Spinal cord (tissue), 9 donors: ENCODE measurements at regions not wholly inside any gene's neighbourhood (a gene's known extent, or its start where the extent isn't known, plus 50 kb on each side); places are given as distances from the start of the nearest gene placed in this dataset.
A peak's percentile ranks its signal among the peaks of the same experiment; 100 is the strongest.

ENCODE experiments used
- DNase-seq, 6 donors: peaks; one replicate each; pipeline versions ENCODE4 v3.0.0 to v3.0.0-alpha.2; 2013 to 2015; ENCODE audit warnings: low spot score in 6 of 6, low read depth in 4 of 6
- H3K27ac ChIP-seq: one replicate; pipeline ENCODE4 v1.5.1; 2013; ENCODE audit warnings: low read depth, low read length, control low read depth
- H3K27me3 ChIP-seq: one replicate; pipeline ENCODE4 v1.6.1; 2013; ENCODE audit warnings: low read length; ENCODE audit not compliant: control insufficient read depth, insufficient read depth
- H3K36me3 ChIP-seq: one replicate; pipeline ENCODE4 v1.6.1; 2013; ENCODE audit warnings: low read length; ENCODE audit not compliant: control insufficient read depth, insufficient read depth
- H3K4me1 ChIP-seq: one replicate; pipeline ENCODE4 v1.6.1; 2013; ENCODE audit warnings: low read length; ENCODE audit not compliant: control insufficient read depth, insufficient read depth
- H3K4me3 ChIP-seq: one replicate; pipeline ENCODE4 v1.5.1; 2013; ENCODE audit warnings: low read depth, low read length, control low read depth
- H3K9me3 ChIP-seq: one replicate; pipeline ENCODE4 v1.6.1; 2013; ENCODE audit warnings: low read length; ENCODE audit not compliant: control insufficient read depth, insufficient read depth
- WGBS: methylation state at CpG from one replicate; pipeline ENCODE4 v1.1.5; 2013; ENCODE audit warnings: missing lambda C conversion rate; ENCODE audit not compliant: insufficient coverage; 5-methylcytosine and 5-hydroxymethylcytosine counted together
- donor health status: healthy.

DNA sequence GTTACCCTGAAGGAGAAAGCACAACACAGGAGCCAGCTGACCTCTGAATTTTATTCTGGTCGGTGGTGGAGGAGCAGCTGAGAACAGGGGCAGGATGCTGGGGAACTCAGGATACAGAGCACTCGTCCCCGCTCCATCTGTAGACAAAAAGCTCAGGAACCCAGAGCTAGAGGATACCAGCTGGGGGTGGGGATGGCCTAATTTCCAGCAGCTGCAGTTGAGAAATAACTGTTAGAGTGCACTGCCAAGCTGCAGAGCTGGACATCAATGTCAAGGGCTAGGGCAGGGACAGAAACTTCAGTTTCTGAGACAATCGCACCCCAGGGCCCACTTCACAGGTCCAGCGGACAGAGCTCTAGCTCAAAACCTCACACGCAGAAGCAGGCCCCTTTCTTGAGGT, 122.1 kb upstream of the GUCY1A1 start:
- H3K27me3 ChIP-seq, result no peaks in the 10 kb centered on the region
- H3K36me3 ChIP-seq, result no peaks in the 10 kb centered on the region
- no peak for DNase-seq
- no peaks in the 10 kb centered on the region for H3K9me3 ChIP-seq
- 91% methylated on average over 5 of the region's 6 CpGs for WGBS
- no peak overlapping the region for H3K4me3 ChIP-seq
- H3K27ac ChIP-seq, result no peak overlapping the region
- H3K4me1 ChIP-seq, result no peaks in the 10 kb centered on the region

DNA sequence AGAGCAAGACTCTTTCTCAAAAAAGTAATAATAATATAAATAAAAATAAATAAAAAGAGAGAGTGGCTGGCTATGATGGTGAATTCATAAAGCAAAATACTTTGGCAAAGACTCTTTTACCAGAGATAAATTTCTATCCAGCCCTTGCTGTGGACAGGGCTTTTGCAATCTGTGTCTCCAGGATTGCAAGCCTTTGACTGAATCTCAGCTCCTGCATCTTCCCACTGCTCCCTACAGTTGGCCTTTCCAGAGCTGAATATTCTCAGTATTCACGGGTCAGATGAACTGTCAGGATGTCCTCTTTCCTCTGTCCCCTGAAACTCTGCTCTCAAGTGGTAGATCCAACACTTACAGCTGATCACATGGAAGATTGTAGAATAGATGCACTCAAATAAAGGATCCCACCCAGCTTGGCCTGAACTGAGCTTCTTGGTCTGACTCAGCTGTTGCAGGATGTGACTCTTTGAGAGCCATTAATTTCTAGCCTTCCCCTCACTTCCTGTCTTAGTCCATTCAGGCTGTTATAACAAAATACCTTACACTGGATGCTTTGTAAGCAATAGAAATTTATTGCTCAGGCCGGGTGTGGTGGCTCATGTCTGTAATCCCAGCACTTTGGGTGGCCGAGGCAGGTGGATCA, 123.4 kb upstream of the GUCY1A1 start:
- Histone ChIP-seq H3K4me1 (no peaks in the 10 kb centered on the region), H3K4me3 (no peak overlapping the region), H3K9me3 (no peaks in the 10 kb centered on the region), H3K27me3 (no peaks in the 10 kb centered on the region), H3K36me3 (no peaks in the 10 kb centered on the region), H3K27ac (no peak overlapping the region)
- 86% methylated on average over 2 of the region's 3 CpGs for WGBS
- no peak for DNase-seq

DNA sequence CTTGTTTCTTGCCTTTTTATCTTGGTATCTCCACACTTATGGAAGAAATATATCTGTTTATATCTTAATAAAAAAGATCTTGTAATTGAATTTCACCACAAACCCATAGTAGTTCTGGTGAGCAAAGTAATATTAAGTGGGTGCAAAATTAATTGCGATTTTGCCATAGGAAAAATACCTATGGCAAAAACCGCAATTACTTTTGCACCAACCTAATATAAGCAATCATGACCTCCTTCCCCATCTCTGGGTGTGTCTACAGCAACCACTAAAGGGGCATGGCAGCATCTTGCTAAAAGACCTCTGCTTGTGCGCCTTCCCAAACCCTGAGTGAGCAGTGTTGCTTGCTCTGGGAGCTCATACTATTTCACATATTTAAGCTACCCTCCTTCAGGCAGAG, 124.2 kb upstream of the GUCY1A1 start:
- no peaks in the 10 kb centered on the region for H3K27me3 ChIP-seq
- H3K9me3 ChIP-seq, result no peaks in the 10 kb centered on the region
- H3K4me1 ChIP-seq, result no peaks in the 10 kb centered on the region
- no peak overlapping the region for H3K4me3 ChIP-seq
- no peak overlapping the region for H3K27ac ChIP-seq
- H3K36me3 ChIP-seq, result no peaks in the 10 kb centered on the region
- WGBS, result 100% methylated on average over 1 of the region's 3 CpGs
- DNase-seq, result no peak

DNA sequence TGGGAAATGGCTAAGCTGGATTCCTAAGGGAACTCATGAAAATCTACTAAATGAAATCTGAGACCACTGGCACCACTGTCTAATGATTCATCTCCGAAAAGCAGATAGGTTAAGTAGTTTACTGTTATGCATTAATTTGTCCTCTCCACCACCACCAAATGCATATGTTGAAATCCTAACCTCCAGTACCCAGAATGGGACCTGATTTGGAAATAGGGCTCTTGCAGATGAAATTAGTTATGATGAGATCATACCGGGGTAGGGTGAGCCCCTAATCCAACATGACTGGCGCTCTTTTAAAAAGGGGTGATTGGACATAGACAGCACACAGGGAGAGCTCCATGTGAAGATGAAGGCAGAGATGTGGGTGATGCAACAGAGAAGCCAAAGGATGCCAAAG, 124.9 kb upstream of the GUCY1A1 start:
- no peaks in the 10 kb centered on the region for H3K9me3 ChIP-seq
- no peaks in the 10 kb centered on the region for H3K4me1 ChIP-seq
- DNase-seq, result no peak
- 100% methylated on average over 2 of the region's 3 CpGs for WGBS
- H3K4me3 ChIP-seq, result no peak overlapping the region
- H3K36me3 ChIP-seq, result no peaks in the 10 kb centered on the region
- no peak overlapping the region for H3K27ac ChIP-seq
- no peaks in the 10 kb centered on the region for H3K27me3 ChIP-seq

DNA sequence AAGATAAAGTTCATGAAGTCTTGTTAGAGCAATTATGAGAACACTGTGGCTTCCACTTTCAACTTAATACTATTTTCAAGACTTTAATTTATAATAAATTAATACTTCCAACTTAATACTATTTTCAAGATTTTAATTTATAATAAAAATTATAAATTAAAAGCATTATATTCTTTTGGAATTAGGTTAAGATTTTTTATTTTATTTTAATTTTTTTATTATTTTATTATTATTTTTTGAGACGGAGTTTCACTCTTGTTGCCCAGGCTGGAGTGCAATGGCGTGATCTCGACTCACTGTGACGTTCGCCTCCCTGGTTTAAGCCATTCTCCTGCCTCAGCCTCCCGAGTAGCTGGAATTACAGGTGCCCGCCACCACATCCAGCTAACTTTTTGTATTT, 126.0 kb upstream of the GUCY1A1 start:
- Histone ChIP-seq H3K4me3 (no peak overlapping the region), H3K9me3 (no peaks in the 10 kb centered on the region), H3K4me1 (no peaks in the 10 kb centered on the region), H3K27me3 (no peaks in the 10 kb centered on the region), H3K27ac (no peak overlapping the region), H3K36me3 (no peaks in the 10 kb centered on the region)
- WGBS, result 97% methylated on average over 5 of the region's 7 CpGs
- DNase-seq, result no peak

DNA sequence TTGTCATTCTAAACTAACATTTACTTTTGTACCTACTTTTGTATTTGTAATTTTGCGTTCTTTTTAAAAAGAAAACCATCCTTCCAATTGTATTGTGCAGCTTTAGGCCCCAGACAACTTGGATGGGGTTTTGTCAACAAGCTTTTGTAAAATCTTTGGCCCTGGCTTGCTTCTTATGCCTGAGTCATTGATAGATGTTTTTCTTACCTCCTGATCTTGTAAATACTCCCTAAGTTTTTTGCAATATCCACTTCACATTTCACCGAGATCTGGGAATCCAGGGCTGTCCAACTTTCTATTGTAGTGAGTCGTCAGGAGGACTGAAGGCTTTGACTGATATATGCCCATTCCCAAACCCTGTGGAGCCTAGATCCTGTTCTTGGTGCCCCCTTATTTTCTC, 126.9 kb upstream of the GUCY1A1 start:
- Histone ChIP-seq H3K36me3 (no peaks in the 10 kb centered on the region), H3K4me1 (no peaks in the 10 kb centered on the region), H3K27me3 (no peaks in the 10 kb centered on the region), H3K27ac (no peak overlapping the region), H3K9me3 (no peaks in the 10 kb centered on the region), H3K4me3 (no peak overlapping the region)
- WGBS, result 100% methylated on average over 1 of the region's 3 CpGs
- DNase-seq, result no peak

DNA sequence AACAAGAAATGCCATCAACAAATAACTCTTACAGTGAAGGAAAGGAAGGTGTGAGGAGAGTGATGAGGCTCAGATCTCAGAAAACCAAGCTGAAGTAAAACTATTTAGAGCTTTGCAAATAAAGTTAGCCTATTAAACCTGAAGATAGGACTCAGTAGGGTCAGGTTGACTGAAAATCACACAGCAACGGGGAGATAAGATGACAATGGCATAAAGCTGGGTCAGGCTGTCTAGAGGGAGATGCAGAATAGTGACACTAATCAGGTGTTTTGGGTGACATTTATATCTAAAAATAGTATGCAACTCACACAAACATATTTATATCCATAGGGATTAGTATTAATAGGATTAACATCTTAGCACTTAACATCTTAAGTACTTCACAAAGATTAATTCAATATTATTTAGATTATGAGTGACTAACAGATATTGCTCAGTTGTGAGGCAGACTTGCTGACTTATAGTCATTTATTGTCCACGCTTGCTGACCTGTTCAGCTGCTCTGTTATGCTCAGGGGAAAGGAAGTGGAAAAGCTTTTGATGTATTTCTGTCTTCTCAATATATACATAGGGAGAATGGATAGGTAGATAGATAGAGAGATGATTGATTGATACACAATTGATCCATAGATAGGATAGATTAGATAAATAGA, 130.7 kb upstream of the GUCY1A1 start:
- H3K27ac ChIP-seq, result no peak overlapping the region
- H3K27me3 ChIP-seq, result no peaks in the 10 kb centered on the region
- H3K36me3 ChIP-seq, result no peaks in the 10 kb centered on the region
- H3K4me1 ChIP-seq, result no peaks in the 10 kb centered on the region
- no peak for DNase-seq
- no CpG with 5 or more reads among the region's 2 CpGs for WGBS
- H3K4me3 ChIP-seq, result no peak overlapping the region
- H3K9me3 ChIP-seq, result no peaks in the 10 kb centered on the region

DNA sequence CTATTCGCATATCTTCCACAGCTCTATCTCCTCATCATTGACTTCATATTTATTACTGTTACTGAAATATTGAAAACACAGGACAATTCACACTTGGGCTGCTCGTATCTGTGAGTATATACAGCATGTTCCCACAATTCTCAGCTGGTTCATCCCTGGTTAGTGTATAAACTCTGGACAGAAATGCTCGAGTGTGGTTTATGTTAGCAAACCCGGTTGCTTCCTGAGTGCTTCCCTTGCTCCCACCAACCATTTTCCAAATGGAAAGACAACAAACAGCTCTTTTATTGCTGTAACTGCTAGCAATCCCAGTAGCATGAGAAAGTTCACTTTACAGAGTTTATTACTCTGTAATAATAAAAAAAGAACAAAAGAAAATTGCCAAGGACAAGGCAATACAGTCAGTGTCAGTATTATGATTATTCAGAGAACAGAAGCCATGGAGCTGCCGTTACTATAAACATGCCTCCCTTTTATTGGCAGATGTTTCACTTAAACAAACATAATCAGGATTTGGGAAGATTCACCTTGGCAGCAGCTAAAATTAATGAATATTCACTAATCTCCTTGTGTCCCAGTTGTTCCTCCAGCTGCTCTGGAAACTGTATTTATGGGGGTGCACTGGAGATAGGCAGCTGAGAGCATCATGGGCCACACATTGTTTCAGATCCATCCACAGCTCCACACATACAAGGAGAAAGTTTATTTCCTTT, 134.1 kb upstream of the GUCY1A1 start:
- WGBS, result no CpG with 5 or more reads among the region's 5 CpGs
- Histone ChIP-seq H3K4me3 (no peak overlapping the region), H3K36me3 (no peaks in the 10 kb centered on the region), H3K4me1 (no peaks in the 10 kb centered on the region), H3K27ac (no peak overlapping the region), H3K27me3 (no peaks in the 10 kb centered on the region), H3K9me3 (no peaks in the 10 kb centered on the region)
- DNase-seq, result peak in 1 of 6 donors; percentile 28

DNA sequence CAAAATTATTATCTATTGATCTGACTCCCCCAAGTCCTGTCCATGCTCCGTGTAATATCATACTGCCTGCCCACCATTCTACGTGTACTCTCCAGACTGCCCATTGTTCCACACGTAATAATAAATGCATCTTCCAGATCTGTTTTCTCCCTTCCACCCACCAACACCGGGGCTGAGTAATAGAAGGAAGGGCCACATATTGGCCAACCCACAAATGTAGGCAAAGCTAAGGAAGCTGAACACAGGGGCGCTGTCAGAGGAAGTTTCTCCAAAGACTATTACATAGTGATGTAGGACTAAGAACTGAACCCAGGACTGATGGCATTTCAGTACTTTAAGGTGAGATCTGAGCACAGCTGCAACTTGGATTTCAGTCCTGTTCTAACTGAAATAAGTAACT, 135.8 kb upstream of the GUCY1A1 start:
- Histone ChIP-seq H3K27ac (no peak overlapping the region), H3K36me3 (no peaks in the 10 kb centered on the region), H3K9me3 (no peaks in the 10 kb centered on the region), H3K4me1 (no peaks in the 10 kb centered on the region), H3K4me3 (no peak overlapping the region), H3K27me3 (no peaks in the 10 kb centered on the region)
- WGBS, result 88% methylated on average over 3 of the region's 5 CpGs
- DNase-seq, result no peak

DNA sequence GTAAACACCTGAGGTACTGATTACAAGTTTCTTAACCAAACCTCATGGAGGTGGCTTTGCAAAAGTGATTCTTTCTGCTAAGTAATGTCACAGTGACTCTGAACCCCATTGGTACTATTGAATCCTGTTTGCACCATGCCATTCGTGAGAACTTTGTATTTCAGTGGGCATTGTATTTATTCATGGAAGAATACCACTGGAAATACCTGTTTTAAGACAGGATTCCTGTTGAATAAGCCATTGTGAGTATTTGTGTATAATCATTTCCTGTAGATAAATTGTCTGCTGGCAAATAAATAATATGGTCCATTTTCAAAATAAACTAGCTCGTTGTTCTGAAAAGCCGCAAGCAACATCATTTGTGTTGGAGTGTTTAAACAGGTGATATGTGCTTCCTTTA, 136.4 kb upstream of the GUCY1A1 start:
- Histone ChIP-seq H3K36me3 (no peaks in the 10 kb centered on the region), H3K4me3 (no peak overlapping the region), H3K4me1 (no peaks in the 10 kb centered on the region), H3K27me3 (no peaks in the 10 kb centered on the region), H3K9me3 (no peaks in the 10 kb centered on the region), H3K27ac (no peak overlapping the region)
- WGBS, result 79% methylated on average over 2 of the region's 3 CpGs
- DNase-seq, result no peak
